Neural crest cell (in vitro differentiated cells): ENCODE measurements at regions not wholly inside any gene's neighbourhood (a gene's known extent, or its start where the extent isn't known, plus 50 kb on each side); places are given as distances from the start of the nearest gene placed in this dataset.
A peak's percentile ranks its signal among the peaks of the same experiment; 100 is the strongest.

Source experiments
- DNase-seq: peaks from one replicate; pipeline ENCODE4 v3.0.0; 2021; ENCODE audit warnings: low read depth, mixed read lengths, low spot score
- H3K27ac Mint-ChIP-seq: one replicate; pipeline ENCODE4 v1.8.0; 2021; ENCODE audit warnings: mild to moderate bottlenecking, mixed read lengths; ENCODE audit not compliant: unreplicated experiment
- H3K27me3 Mint-ChIP-seq: 2 replicates; pipeline ENCODE4 v1.8.0; 2021; ENCODE audit warnings: low read depth, mild to moderate bottlenecking, mixed read lengths
- H3K36me3 Mint-ChIP-seq: 2 replicates; pipeline ENCODE4 v1.8.0; 2021; ENCODE audit warnings: low read depth, mild to moderate bottlenecking, mixed read lengths
- H3K4me1 Mint-ChIP-seq: 2 replicates; pipeline ENCODE4 v1.8.0; 2021; ENCODE audit warnings: mixed read lengths
- H3K4me3 Mint-ChIP-seq: one replicate; pipeline ENCODE4 v1.8.0; 2021; ENCODE audit warnings: mild to moderate bottlenecking, mixed read lengths
- H3K9me3 Mint-ChIP-seq: 2 replicates; pipeline ENCODE4 v1.8.0; 2021; ENCODE audit warnings: mixed read lengths
- CTCF ChIP-seq: fragments of 200-600 bp; sonication (generic); conservative IDR thresholded peaks from 2 replicates; pipeline ENCODE4 v1.5.0; 2021; ENCODE audit warnings: antibody characterized with exemption, mild to moderate bottlenecking

DNA sequence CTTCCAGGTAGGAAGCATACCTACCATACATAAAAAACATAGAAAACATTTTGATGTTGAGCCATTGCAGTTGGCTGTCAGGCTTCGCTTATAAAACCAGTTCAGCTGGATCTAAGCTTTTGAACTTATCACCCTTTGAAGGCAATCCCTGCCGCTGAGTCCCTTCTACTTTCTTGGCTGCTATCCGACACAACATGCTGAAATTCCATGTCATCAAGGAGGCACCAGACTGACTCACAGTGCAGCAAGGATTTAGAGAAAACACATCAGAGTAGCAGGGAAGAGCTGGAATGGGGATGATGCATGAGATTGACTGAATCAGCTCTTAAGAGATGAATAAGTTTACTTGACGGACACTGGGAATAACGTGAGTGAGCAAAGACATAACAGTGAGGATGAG is 135.0 kb upstream of the MAN1A1 start:
- no peak for DNase-seq
- no peak for TF ChIP-seq CTCF
- Mint-ChIP-seq H3K9me3 (peaks cover 2% of the 10 kb centered on the region), H3K27ac (no peak overlapping the region), H3K4me3 (no peak overlapping the region), H3K4me1 (no peaks in the 10 kb centered on the region), H3K27me3 (no peaks in the 10 kb centered on the region), H3K36me3 (no peaks in the 10 kb centered on the region)

GRCh38 chr6:119483908-119484307 is 134.3 kb upstream of the MAN1A1 start:
- no peaks in the 10 kb centered on the region for H3K36me3 Mint-ChIP-seq
- H3K4me3 Mint-ChIP-seq = no peak overlapping the region
- no peaks in the 10 kb centered on the region for H3K4me1 Mint-ChIP-seq
- H3K27me3 Mint-ChIP-seq = no peaks in the 10 kb centered on the region
- H3K9me3 Mint-ChIP-seq = peaks cover 2% of the 10 kb centered on the region
- H3K27ac Mint-ChIP-seq = no peak overlapping the region
- no peak for DNase-seq
- no peak for TF ChIP-seq CTCF

DNA sequence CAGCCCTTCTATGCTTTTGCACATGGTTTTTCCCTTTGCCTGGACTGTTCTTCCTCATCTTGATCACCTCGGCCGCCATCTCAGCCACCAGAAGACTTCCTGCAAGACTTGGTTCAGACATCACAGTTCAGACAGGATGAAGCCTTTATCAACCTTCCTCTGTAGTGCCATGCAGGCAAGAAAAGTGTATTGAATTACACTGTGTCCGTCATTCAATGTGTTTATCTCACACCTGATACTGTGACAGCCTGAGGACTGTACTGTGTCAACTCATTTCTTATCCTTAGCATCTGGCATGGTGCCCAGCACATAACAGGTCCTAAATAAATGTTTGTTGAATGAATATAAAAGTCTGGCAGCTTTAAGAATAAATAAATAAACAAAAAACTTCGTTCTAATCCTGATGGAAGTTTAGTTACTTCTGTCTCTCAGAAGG is 133.3 kb upstream of the MAN1A1 start:
- no peak overlapping the region for H3K4me3 Mint-ChIP-seq
- peak overlapping the region; percentile 13 for H3K27ac Mint-ChIP-seq
- H3K36me3 Mint-ChIP-seq = no peaks in the 10 kb centered on the region
- peaks cover 2% of the 10 kb centered on the region for H3K9me3 Mint-ChIP-seq
- no peaks in the 10 kb centered on the region for H3K27me3 Mint-ChIP-seq
- no peaks in the 10 kb centered on the region for H3K4me1 Mint-ChIP-seq
- no peak for DNase-seq
- TF ChIP-seq CTCF = no peak

- no peaks in the 10 kb centered on the region for H3K4me1 Mint-ChIP-seq
- no peaks in the 10 kb centered on the region for H3K27me3 Mint-ChIP-seq
- no peak for DNase-seq
- no peak overlapping the region for H3K27ac Mint-ChIP-seq
- no peaks in the 10 kb centered on the region for H3K9me3 Mint-ChIP-seq
- no peaks in the 10 kb centered on the region for H3K36me3 Mint-ChIP-seq
- no peak for TF ChIP-seq CTCF
- H3K4me3 Mint-ChIP-seq = no peak overlapping the region
Observed at GRCh38 chr6:119481976-119482375, 132.4 kb upstream of the MAN1A1 start.

GRCh38 chr6:119480961-119481497 is 131.5 kb upstream of the MAN1A1 start:
- TF ChIP-seq CTCF = no peak
- no peak overlapping the region for H3K27ac Mint-ChIP-seq
- peaks cover 5% of the 10 kb centered on the region for H3K4me1 Mint-ChIP-seq
- no peak for DNase-seq
- no peak overlapping the region for H3K4me3 Mint-ChIP-seq
- H3K36me3 Mint-ChIP-seq = no peaks in the 10 kb centered on the region
- no peaks in the 10 kb centered on the region for H3K27me3 Mint-ChIP-seq
- no peaks in the 10 kb centered on the region for H3K9me3 Mint-ChIP-seq
